ENCODE measurements at regions not wholly inside any gene's neighbourhood (a gene's known extent, or its start where the extent isn't known, plus 50 kb on each side); places are given as distances from the start of the nearest gene placed in this dataset.

DNA sequence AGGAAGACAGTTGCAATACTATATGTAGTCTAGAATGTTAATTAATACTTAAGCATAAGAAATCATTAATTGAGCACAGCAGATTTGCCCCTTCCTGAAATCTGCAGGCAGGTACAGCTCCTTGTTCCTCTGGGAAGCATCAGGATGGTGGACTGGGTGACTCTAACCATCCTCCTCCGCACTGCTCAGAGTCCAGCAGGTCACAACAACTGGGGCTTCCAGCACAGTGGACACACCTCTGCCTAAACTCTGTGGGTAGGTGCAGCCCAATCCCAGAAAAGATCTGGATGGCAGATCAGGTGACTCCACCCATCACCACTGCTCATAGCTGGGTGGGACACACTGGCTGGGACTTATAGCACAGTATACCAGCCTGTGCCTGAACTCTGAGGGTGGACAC is 189.9 kb upstream of the TMCO5A start:
- TF ChIP-seq, protein P1, sequence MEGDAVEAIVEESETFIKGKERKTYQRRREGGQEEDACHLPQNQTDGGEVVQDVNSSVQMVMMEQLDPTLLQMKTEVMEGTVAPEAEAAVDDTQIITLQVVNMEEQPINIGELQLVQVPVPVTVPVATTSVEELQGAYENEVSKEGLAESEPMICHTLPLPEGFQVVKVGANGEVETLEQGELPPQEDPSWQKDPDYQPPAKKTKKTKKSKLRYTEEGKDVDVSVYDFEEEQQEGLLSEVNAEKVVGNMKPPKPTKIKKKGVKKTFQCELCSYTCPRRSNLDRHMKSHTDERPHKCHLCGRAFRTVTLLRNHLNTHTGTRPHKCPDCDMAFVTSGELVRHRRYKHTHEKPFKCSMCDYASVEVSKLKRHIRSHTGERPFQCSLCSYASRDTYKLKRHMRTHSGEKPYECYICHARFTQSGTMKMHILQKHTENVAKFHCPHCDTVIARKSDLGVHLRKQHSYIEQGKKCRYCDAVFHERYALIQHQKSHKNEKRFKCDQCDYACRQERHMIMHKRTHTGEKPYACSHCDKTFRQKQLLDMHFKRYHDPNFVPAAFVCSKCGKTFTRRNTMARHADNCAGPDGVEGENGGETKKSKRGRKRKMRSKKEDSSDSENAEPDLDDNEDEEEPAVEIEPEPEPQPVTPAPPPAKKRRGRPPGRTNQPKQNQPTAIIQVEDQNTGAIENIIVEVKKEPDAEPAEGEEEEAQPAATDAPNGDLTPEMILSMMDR (IDR thresholded peaks at IDR 0.05; ENCODE audit: insufficient read depth, low read length, poor library complexity, severe bottlenecking) = no peak
- H3K4me3 ChIP-seq (ENCODE audit: low read depth, low read length) = no peak overlapping the region
- DNase-seq (ENCODE audit: low read depth) = no peak
- H3K36me3 ChIP-seq (ENCODE audit: control insufficient read depth, insufficient read depth, low read length) = no peaks in the 10 kb centered on the region
- no peaks in the 10 kb centered on the region for H3K27me3 ChIP-seq (ENCODE audit: control insufficient read depth, insufficient read depth, low read length)

DNA sequence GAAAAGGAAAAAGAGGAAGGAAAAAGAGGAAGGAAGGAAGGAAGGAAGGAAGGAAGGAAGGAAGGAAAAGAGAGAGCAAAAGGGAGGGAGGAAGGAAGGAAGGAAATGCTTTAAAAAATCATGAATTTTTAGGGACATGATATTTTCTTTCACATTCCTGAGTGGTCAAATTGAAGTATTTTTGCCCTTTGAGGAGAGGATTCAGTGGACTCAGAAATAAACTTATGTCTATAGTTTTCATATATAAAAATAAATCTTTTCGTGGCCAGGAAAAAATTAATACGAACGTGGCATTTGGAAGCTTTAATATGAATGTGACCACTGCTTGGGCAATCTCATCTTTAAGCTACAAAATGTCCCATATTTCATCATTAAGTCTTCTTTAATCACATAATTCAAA is 183.0 kb upstream of the TMCO5A start:
- Histone ChIP-seq H3K36me3 (ENCODE audit: control insufficient read depth, insufficient read depth, low read length) (no peaks in the 10 kb centered on the region), H3K27me3 (ENCODE audit: control insufficient read depth, insufficient read depth, low read length) (no peaks in the 10 kb centered on the region), H3K4me3 (ENCODE audit: low read depth, low read length) (no peak overlapping the region)
- no peak for DNase-seq (ENCODE audit: low read depth)
- TF ChIP-seq, protein P1 (IDR thresholded peaks at IDR 0.05; ENCODE audit: insufficient read depth, low read length, poor library complexity, severe bottlenecking) = no peak

DNA sequence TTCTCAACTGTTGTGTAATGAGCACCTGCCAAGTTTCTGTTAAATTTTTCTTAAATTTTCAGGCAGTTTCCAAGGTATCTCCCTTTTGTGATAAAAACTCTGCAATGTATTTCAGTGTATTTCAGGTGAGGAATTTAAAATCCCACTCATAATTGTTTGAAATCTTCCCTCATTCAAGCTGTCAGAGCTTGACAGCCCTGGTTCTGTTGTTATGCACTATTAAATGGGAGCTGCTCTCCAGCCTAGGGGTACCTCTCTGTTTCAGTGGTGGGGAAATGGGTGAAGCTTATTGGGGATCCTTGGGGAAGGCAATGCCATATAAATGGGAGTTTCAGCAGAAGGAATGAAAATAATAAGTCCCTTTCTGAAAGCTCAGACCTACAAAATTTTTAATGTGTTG is 178.0 kb upstream of the TMCO5A start:
- no peak for DNase-seq (ENCODE audit: low read depth)
- H3K36me3 ChIP-seq (ENCODE audit: control insufficient read depth, insufficient read depth, low read length) = no peaks in the 10 kb centered on the region
- TF ChIP-seq, protein P1 (IDR thresholded peaks at IDR 0.05; ENCODE audit: insufficient read depth, low read length, poor library complexity, severe bottlenecking) = no peak
- H3K27me3 ChIP-seq (ENCODE audit: control insufficient read depth, insufficient read depth, low read length) = no peaks in the 10 kb centered on the region
- no peak overlapping the region for H3K4me3 ChIP-seq (ENCODE audit: low read depth, low read length)

DNA sequence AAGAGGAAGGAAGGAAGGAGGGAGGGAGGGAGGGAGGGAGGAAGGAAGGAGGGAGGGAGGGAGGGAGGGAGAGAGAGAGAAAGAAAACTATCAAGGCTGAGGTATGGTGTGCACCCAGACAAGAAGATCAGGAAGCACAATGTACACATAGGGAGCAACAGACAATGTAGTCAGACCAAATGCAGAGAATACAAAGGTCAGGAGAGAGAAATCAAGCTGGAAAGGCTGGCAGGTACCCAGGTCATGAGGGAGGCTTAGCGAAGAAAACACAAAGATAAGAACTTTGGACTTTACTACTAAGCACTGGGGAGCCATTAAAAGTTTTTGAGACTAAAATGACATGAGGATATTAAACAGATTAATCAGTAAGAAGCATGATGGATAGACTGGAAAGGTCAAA is 176.0 kb upstream of the TMCO5A start:
- H3K36me3 ChIP-seq (ENCODE audit: control insufficient read depth, insufficient read depth, low read length) = no peaks in the 10 kb centered on the region
- H3K4me3 ChIP-seq (ENCODE audit: low read depth, low read length) = no peak overlapping the region
- DNase-seq (ENCODE audit: low read depth) = no peak
- TF ChIP-seq, protein P1 (IDR thresholded peaks at IDR 0.05; ENCODE audit: insufficient read depth, low read length, poor library complexity, severe bottlenecking) = no peak
- no peaks in the 10 kb centered on the region for H3K27me3 ChIP-seq (ENCODE audit: control insufficient read depth, insufficient read depth, low read length)

DNA sequence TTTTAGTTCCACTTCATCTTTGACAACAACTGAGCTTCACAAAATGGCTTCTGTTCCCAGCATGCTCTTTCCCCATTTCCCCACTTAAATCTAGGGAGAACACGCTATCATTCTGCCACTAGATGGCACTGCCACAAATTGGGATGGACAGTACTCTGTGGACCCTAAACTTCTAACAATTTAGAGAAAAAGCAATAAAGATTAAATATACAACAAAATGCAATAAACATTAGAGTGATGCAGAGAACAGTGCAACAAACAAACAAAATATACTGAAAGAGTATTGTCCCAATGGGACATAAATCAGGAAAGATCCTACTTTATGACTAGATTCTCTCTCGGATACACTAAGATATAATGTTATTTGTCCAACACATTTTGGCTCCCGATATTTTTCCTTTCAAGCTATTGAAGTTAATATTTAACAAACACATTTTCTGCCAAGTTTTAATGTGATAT is 169.7 kb upstream of the TMCO5A start:
- no peak for DNase-seq (ENCODE audit: low read depth)
- H3K4me3 ChIP-seq (ENCODE audit: low read depth, low read length) = no peak overlapping the region
- TF ChIP-seq, protein P1 (IDR thresholded peaks at IDR 0.05; ENCODE audit: insufficient read depth, low read length, poor library complexity, severe bottlenecking) = peak; percentile 57
- no peaks in the 10 kb centered on the region for H3K27me3 ChIP-seq (ENCODE audit: control insufficient read depth, insufficient read depth, low read length)
- no peaks in the 10 kb centered on the region for H3K36me3 ChIP-seq (ENCODE audit: control insufficient read depth, insufficient read depth, low read length)

DNA sequence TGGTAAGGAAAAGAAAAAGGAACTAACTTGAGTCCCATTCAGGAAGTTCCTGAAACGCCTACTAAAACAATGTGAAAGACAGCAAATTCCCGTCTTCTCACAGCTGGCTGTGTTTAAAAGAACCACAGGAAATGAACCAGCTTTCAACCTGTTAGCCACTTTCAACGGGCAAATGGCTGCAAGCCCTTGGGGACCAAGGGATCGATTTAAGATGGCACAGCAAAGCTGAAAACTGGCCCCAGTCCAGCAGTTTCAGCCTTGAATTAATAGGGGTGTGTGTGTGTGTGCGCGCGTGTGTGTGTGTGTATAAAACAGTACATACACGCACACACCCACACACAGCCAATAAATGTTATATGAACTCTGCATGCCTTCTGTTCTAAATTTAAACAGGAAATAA is 168.7 kb upstream of the TMCO5A start:
- Histone ChIP-seq H3K27me3 (ENCODE audit: control insufficient read depth, insufficient read depth, low read length) (no peaks in the 10 kb centered on the region), H3K4me3 (ENCODE audit: low read depth, low read length) (no peak overlapping the region), H3K36me3 (ENCODE audit: control insufficient read depth, insufficient read depth, low read length) (no peaks in the 10 kb centered on the region)
- DNase-seq (ENCODE audit: low read depth) = no peak
- TF ChIP-seq, protein P1 (IDR thresholded peaks at IDR 0.05; ENCODE audit: insufficient read depth, low read length, poor library complexity, severe bottlenecking) = no peak

Measured in kidney epithelial cell (primary cell).